ENCODE measurements at regions not wholly inside any gene's neighbourhood (a gene's known extent, or its start where the extent isn't known, plus 50 kb on each side); places are given as distances from the start of the nearest gene placed in this dataset.

DNA sequence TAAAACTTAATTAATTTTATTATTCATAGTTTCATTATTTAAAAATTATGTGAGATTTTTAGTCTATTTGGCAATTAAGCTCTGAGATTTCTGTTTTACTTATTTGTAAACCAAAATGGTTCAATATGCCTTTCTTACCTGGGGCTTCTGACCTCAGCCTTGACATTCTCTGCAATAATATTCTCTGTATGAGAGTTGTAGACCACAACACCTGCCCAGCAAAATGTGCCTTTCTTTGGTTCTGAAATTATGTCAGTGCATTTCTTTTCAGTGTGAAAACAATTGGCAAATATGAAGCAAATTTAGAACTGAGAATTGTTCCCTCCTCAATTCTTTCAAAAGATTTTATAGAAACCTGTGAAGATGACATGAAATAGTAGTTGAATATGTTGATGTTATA, 426.4 kb upstream of the FZD8 start:
- no peaks in the 10 kb centered on the region for H3K9me3 ChIP-seq
- no peak overlapping the region for H3K27ac ChIP-seq
- H3K27me3 ChIP-seq: no peaks in the 10 kb centered on the region
- intact Hi-C loops (cut with DNase I; ENCODE audit: low total_unique reads): no loop called here
- no peaks in the 10 kb centered on the region for H3K4me1 ChIP-seq
- H3K4me3 ChIP-seq: no peak overlapping the region
- no peaks in the 10 kb centered on the region for H3K36me3 ChIP-seq (ENCODE audit: low read depth, missing control alignments)
- TF ChIP-seq, protein P1, sequence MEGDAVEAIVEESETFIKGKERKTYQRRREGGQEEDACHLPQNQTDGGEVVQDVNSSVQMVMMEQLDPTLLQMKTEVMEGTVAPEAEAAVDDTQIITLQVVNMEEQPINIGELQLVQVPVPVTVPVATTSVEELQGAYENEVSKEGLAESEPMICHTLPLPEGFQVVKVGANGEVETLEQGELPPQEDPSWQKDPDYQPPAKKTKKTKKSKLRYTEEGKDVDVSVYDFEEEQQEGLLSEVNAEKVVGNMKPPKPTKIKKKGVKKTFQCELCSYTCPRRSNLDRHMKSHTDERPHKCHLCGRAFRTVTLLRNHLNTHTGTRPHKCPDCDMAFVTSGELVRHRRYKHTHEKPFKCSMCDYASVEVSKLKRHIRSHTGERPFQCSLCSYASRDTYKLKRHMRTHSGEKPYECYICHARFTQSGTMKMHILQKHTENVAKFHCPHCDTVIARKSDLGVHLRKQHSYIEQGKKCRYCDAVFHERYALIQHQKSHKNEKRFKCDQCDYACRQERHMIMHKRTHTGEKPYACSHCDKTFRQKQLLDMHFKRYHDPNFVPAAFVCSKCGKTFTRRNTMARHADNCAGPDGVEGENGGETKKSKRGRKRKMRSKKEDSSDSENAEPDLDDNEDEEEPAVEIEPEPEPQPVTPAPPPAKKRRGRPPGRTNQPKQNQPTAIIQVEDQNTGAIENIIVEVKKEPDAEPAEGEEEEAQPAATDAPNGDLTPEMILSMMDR (IDR thresholded peaks at IDR 0.05): no peak
- TF ChIP-seq POLR2A (IDR thresholded peaks at IDR 0.05): no peak
- DNase-seq: no peak

DNA sequence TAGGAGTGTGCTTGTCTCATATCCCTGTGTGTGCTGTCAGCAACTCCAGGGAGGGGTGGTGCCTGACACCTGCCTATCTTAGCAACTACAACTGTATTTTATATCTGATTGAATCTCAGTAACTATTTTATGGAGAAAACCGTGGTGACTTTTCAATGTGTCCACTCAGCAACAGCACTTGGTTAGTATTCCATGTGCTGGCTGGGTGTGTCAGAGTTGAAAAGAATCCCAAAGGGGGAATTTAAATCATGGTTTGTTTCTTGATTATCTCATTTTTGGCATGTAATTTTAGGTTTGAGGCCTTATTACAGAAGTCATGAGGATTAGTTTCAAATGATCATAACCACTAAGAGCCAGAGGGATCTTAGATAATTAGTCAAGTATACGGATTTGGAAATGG, 425.7 kb upstream of the FZD8 start:
- intact Hi-C loops (cut with DNase I; ENCODE audit: low total_unique reads): no loop called here
- Histone ChIP-seq H3K27ac (no peak overlapping the region), H3K4me3 (no peak overlapping the region), H3K9me3 (no peaks in the 10 kb centered on the region), H3K4me1 (no peaks in the 10 kb centered on the region), H3K27me3 (no peaks in the 10 kb centered on the region), H3K36me3 (ENCODE audit: low read depth, missing control alignments) (no peaks in the 10 kb centered on the region)
- no peak for DNase-seq
- WGBS, 2 donors: 69 to 70% methylated on average over 2 of the region's 2 CpGs
- TF ChIP-seq POLR2A (IDR thresholded peaks at IDR 0.05): no peak
- TF ChIP-seq, protein P1 (IDR thresholded peaks at IDR 0.05): no peak

DNA sequence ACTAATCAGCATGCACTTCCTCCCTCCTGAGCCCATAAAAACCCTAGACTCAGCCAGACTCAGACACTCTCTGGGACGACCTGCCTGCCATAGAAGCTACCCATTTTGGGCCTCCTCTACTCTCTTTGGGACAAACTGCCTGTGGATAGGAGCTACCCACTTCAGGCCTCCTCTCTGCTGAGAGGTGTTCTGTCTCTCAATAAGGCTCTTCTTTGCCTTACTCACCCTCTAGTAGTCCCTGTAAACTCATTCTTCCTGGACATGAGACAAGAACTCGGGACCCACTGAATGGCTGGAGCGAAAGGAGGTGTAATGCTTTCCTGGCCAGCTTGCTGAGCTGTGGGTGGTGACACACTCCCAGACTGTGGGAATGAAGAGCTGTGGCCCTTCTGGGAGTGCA, 424.8 kb upstream of the FZD8 start:
- no peak for DNase-seq
- Histone ChIP-seq H3K27me3 (no peaks in the 10 kb centered on the region), H3K4me1 (no peaks in the 10 kb centered on the region), H3K36me3 (ENCODE audit: low read depth, missing control alignments) (no peaks in the 10 kb centered on the region), H3K27ac (no peak overlapping the region), H3K4me3 (no peak overlapping the region), H3K9me3 (no peaks in the 10 kb centered on the region)
- TF ChIP-seq, protein P1 (IDR thresholded peaks at IDR 0.05): no peak
- no peak for TF ChIP-seq POLR2A (IDR thresholded peaks at IDR 0.05)
- intact Hi-C loops (cut with DNase I; ENCODE audit: low total_unique reads): no loop called here
- WGBS, 2 donors: 94 to 100% methylated on average over 3 of the region's 3 CpGs

DNA sequence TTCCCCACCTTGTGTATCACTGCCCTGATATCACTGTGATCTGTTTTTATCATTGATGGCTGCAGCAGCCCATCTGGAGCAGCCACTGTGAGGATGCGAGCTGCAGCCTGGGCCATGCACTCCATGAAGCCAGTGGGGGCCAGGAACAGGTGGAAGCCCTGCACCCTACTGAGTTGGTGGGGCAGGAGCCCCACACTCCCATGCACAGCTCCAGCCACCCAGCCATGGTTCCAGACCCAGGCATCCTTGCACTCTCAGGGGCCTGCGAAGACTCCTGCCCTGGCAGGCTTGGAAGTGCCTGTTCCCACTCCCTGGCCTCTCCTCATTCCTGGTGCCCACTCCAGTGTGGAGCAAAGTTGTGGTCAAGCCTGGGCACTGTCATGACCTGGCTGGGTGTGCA, 424.0 kb upstream of the FZD8 start:
- Histone ChIP-seq H3K27ac (no peak overlapping the region), H3K36me3 (ENCODE audit: low read depth, missing control alignments) (no peaks in the 10 kb centered on the region), H3K27me3 (no peaks in the 10 kb centered on the region), H3K4me1 (no peaks in the 10 kb centered on the region), H3K9me3 (no peaks in the 10 kb centered on the region), H3K4me3 (no peak overlapping the region)
- intact Hi-C loops (cut with DNase I; ENCODE audit: low total_unique reads): no loop called here
- no peak for DNase-seq
- 83 to 100% methylated on average over 1 to 2 of the region's 2 CpGs for WGBS, 2 donors
- TF ChIP-seq, protein P1 (IDR thresholded peaks at IDR 0.05): no peak

DNA sequence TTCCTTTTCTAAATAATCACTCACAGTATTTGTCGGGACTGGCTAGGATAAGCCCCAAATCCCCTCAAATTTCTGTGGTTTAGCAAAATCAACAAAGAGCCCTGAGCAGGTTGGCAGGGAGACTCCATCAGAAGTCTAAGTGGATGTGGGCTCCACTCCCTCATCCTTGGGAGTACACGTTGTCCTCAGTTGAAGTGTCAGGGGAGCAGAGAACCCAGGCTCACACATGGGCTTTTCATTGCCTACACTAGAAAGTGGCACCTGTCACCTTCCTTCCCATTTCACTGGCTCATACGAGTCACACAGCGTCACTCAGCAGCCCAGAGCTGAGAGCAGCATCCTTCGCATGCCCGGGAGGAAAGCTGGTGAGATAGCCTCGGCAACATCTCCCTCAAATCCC, 421.3 kb upstream of the FZD8 start:
- no peaks in the 10 kb centered on the region for H3K9me3 ChIP-seq
- no peak for DNase-seq
- no peaks in the 10 kb centered on the region for H3K4me1 ChIP-seq
- H3K27me3 ChIP-seq: no peaks in the 10 kb centered on the region
- no peak for TF ChIP-seq POLR2A (IDR thresholded peaks at IDR 0.05)
- TF ChIP-seq, protein P1 (IDR thresholded peaks at IDR 0.05): no peak
- no peaks in the 10 kb centered on the region for H3K36me3 ChIP-seq (ENCODE audit: low read depth, missing control alignments)
- H3K27ac ChIP-seq: no peak overlapping the region
- 83 to 88% methylated on average over 7 of the region's 7 CpGs for WGBS, 2 donors
- no peak overlapping the region for H3K4me3 ChIP-seq
- intact Hi-C loops (cut with DNase I; ENCODE audit: low total_unique reads): no loop called here
